ENCODE measurements at regions not wholly inside any gene's neighbourhood (a gene's known extent, or its start where the extent isn't known, plus 50 kb on each side); places are given as distances from the start of the nearest gene placed in this dataset.
"Not testable (repeated sequence)": the region's sequence is repeated elsewhere in the genome, so short reads cannot be mapped to it uniquely, and the experiment has no call there.

DNA sequence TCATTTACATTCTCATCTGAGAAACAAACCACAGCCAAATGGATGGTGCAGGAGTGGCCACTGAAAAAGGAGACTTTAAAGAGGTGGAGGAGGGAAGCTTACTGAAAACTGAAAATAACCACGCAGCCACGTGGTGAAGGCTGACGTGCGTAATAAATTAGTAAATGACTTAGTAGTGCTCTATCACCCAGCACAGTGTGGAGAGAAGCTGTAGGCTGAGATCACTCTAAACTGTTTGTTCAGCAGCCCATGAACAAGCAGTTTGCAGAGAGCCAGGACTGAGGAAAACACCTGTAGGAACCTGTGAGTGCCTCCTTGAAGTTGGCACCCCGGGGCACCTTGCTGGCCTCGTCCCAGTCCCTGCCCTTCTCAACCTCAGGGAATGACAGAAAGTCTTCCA lies 193.0 kb downstream of the TXNL1 start:
- no peak overlapping the region for H3K27ac ChIP-seq (ENCODE audit: low read depth, low read length)
- no peaks in the 10 kb centered on the region for H3K9me2 ChIP-seq (replicated peaks; ENCODE audit: control insufficient read depth, low read length)
- no peaks in the 10 kb centered on the region for H3K9me3 ChIP-seq (ENCODE audit: control insufficient read depth, insufficient read depth, low read length)
- no peak for TF ChIP-seq EZH2phosphoT487 (IDR thresholded peaks at IDR 0.05; ENCODE audit: borderline replicate concordance, low read length)
- TF ChIP-seq, protein P1, sequence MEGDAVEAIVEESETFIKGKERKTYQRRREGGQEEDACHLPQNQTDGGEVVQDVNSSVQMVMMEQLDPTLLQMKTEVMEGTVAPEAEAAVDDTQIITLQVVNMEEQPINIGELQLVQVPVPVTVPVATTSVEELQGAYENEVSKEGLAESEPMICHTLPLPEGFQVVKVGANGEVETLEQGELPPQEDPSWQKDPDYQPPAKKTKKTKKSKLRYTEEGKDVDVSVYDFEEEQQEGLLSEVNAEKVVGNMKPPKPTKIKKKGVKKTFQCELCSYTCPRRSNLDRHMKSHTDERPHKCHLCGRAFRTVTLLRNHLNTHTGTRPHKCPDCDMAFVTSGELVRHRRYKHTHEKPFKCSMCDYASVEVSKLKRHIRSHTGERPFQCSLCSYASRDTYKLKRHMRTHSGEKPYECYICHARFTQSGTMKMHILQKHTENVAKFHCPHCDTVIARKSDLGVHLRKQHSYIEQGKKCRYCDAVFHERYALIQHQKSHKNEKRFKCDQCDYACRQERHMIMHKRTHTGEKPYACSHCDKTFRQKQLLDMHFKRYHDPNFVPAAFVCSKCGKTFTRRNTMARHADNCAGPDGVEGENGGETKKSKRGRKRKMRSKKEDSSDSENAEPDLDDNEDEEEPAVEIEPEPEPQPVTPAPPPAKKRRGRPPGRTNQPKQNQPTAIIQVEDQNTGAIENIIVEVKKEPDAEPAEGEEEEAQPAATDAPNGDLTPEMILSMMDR (IDR thresholded peaks at IDR 0.05; ENCODE audit: low read depth, low read length, poor library complexity, severe bottlenecking): no peak
- H3F3A ChIP-seq (ENCODE audit: control insufficient read depth, insufficient read depth): no peaks in the 10 kb centered on the region
- no peak overlapping the region for H3K4me3 ChIP-seq (ENCODE audit: low read length)
- no peaks in the 10 kb centered on the region for H3K36me3 ChIP-seq (ENCODE audit: control insufficient read depth, low read length)
- H3K79me2 ChIP-seq (ENCODE audit: control insufficient read depth, low read length): no peaks in the 10 kb centered on the region
- no peak overlapping the region for H3K4me2 ChIP-seq (ENCODE audit: low read length)
- peaks cover 8% of the 10 kb centered on the region; the same call in 1 of the 2 replicates for H3K27me3 ChIP-seq (ENCODE audit: control insufficient read depth, low read length)
- no peaks in the 10 kb centered on the region for H4K20me1 ChIP-seq (ENCODE audit: control insufficient read depth, insufficient read depth, low read depth, low read length)
- H3K4me1 ChIP-seq (ENCODE audit: control insufficient read depth, low read length): no peaks in the 10 kb centered on the region

DNA sequence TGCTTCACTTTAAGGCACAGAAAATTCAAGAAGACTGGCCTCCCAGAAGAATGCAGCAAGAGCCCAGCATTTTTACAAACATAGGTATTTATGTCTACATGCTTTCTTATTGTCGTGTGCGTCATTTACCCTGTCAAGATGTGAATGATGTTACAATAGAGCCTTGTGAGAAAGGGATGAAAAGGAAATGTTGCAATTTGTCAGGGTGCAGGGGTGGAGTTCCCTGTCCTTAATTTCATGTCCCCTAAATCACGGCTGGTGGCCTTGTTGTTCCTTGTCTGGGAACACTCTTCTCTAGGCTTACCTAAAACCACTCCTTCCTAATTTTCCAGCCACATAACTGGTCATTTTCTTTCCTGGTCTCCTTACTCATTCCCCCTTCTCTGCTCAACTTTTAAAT lies 194.2 kb downstream of the TXNL1 start:
- Histone ChIP-seq H3K4me1 (ENCODE audit: control insufficient read depth, low read length) (no peaks in the 10 kb centered on the region), H3F3A (ENCODE audit: control insufficient read depth, insufficient read depth) (no peaks in the 10 kb centered on the region), H3K4me2 (ENCODE audit: low read length) (no peak overlapping the region), H4K20me1 (ENCODE audit: control insufficient read depth, insufficient read depth, low read depth, low read length) (no peaks in the 10 kb centered on the region), H3K27me3 (ENCODE audit: control insufficient read depth, low read length) (peaks cover 8% of the 10 kb centered on the region; the same call in 1 of the 2 replicates), H3K79me2 (ENCODE audit: control insufficient read depth, low read length) (no peaks in the 10 kb centered on the region), H3K36me3 (ENCODE audit: control insufficient read depth, low read length) (no peaks in the 10 kb centered on the region), H3K4me3 (ENCODE audit: low read length) (no peak overlapping the region), H3K9me3 (ENCODE audit: control insufficient read depth, insufficient read depth, low read length) (no peaks in the 10 kb centered on the region), H3K9me2 (replicated peaks; ENCODE audit: control insufficient read depth, low read length) (no peaks in the 10 kb centered on the region), H3K27ac (ENCODE audit: low read depth, low read length) (no peak overlapping the region)
- TF ChIP-seq EZH2phosphoT487 (IDR thresholded peaks at IDR 0.05; ENCODE audit: borderline replicate concordance, low read length): no peak
- TF ChIP-seq, protein P1 (IDR thresholded peaks at IDR 0.05; ENCODE audit: low read depth, low read length, poor library complexity, severe bottlenecking): no peak

DNA sequence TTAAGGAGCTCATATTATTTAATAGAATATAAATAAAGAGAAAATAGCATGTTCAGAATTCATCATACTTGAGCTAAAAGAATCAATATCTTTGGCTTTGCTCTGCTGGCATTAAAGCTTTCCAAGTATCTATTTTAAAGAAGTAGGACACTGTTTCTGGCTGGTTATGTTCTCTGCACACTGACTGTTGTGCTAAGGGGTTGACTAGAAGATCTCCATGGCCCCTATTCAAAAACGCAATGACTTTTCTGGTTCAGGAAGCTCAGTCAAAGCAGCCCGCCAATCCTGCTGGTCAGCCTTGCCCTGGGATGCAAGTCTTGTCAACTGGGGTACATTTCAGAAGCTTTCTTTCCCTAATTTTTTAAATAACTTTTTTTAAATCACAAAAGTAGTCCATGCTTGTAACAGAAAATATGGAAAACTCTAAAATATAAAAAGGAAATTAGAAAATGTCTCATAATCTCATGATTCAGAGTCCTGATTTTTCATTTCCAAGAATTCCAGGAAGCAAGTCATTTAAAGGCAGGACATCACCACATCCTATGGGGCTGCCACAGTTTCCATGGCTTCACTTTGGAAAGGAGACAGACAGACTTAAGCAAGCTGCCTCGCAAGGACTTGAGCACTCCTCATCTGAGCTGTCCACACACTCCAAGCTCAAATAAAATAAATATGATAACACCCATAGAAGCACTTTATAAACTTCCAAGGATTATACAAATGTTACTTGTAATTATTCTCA lies 195.1 kb downstream of the TXNL1 start:
- no peaks in the 10 kb centered on the region for H3F3A ChIP-seq (ENCODE audit: control insufficient read depth, insufficient read depth)
- H3K79me2 ChIP-seq (ENCODE audit: control insufficient read depth, low read length): no peaks in the 10 kb centered on the region
- H3K4me2 ChIP-seq (ENCODE audit: low read length): no peak overlapping the region
- no peak for TF ChIP-seq EZH2phosphoT487 (IDR thresholded peaks at IDR 0.05; ENCODE audit: borderline replicate concordance, low read length)
- TF ChIP-seq, protein P1 (IDR thresholded peaks at IDR 0.05; ENCODE audit: low read depth, low read length, poor library complexity, severe bottlenecking): no peak
- no peaks in the 10 kb centered on the region for H4K20me1 ChIP-seq (ENCODE audit: control insufficient read depth, insufficient read depth, low read depth, low read length)
- H3K9me3 ChIP-seq (ENCODE audit: control insufficient read depth, insufficient read depth, low read length): no peaks in the 10 kb centered on the region
- no peak overlapping the region for H3K27ac ChIP-seq (ENCODE audit: low read depth, low read length)
- H3K4me3 ChIP-seq (ENCODE audit: low read length): no peak overlapping the region
- H3K36me3 ChIP-seq (ENCODE audit: control insufficient read depth, low read length): no peaks in the 10 kb centered on the region
- no peaks in the 10 kb centered on the region for H3K9me2 ChIP-seq (replicated peaks; ENCODE audit: control insufficient read depth, low read length)
- H3K27me3 ChIP-seq (ENCODE audit: control insufficient read depth, low read length): peaks cover 8% of the 10 kb centered on the region; the same call in 1 of the 2 replicates
- H3K4me1 ChIP-seq (ENCODE audit: control insufficient read depth, low read length): no peaks in the 10 kb centered on the region

DNA sequence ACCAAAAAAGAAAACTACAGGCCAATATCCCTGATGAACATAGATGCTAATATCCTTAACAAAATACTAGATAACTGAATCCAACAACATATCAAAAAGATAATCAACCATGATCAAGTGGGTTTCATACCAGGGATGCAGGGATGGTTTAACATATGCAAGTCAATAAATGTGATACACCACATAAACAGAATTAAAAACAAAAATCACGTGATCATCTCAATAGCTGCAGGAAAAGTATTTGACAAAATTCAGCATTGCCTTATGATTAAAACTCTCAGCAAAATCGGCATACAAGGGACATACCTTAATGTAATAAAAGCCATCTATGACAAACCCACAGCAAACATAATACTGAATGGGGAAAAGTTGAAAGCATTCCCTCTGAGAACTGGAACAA lies 199.9 kb downstream of the TXNL1 start:
- not testable (repeated sequence) for H3K4me1 ChIP-seq (ENCODE audit: control insufficient read depth, low read length); H3K27ac ChIP-seq (ENCODE audit: low read depth, low read length); H3F3A ChIP-seq (ENCODE audit: control insufficient read depth, insufficient read depth); H3K27me3 ChIP-seq (ENCODE audit: control insufficient read depth, low read length); H3K79me2 ChIP-seq (ENCODE audit: control insufficient read depth, low read length); H3K9me2 ChIP-seq (replicated peaks; ENCODE audit: control insufficient read depth, low read length); H3K4me3 ChIP-seq (ENCODE audit: low read length); H3K4me2 ChIP-seq (ENCODE audit: low read length); H4K20me1 ChIP-seq (ENCODE audit: control insufficient read depth, insufficient read depth, low read depth, low read length); H3K36me3 ChIP-seq (ENCODE audit: control insufficient read depth, low read length); H3K9me3 ChIP-seq (ENCODE audit: control insufficient read depth, insufficient read depth, low read length)
